HFFc6 (cell line): ENCODE measurements at regions not wholly inside any gene's neighbourhood (a gene's known extent, or its start where the extent isn't known, plus 50 kb on each side); places are given as distances from the start of the nearest gene placed in this dataset.

ENCODE experiments used
- DNase-seq: peaks from one replicate; pipeline ENCODE4 v3.0.0-alpha.2; 2018
- H3K27ac Mint-ChIP-seq: 2 replicates; pipeline ENCODE4 v1.8.0; 2020; ENCODE audit warnings: mild to moderate bottlenecking, mixed read lengths
- H3K27me3 Mint-ChIP-seq: 2 replicates; pipeline ENCODE4 v1.8.0; 2021; ENCODE audit warnings: mild to moderate bottlenecking, moderate library complexity, mixed read lengths; ENCODE audit not compliant: insufficient read depth
- H3K36me3 Mint-ChIP-seq: 2 replicates; pipeline ENCODE4 v1.8.0; 2021; ENCODE audit warnings: low read depth, mixed read lengths
- H3K4me1 Mint-ChIP-seq: 2 replicates; pipeline ENCODE4 v1.8.0; 2020; ENCODE audit warnings: low read depth, mixed read lengths
- H3K4me3 Mint-ChIP-seq: 2 replicates; pipeline ENCODE4 v1.8.0; 2020; ENCODE audit warnings: mild to moderate bottlenecking, moderate library complexity, mixed read lengths
- H3K9me3 Mint-ChIP-seq: 2 replicates; pipeline ENCODE4 v1.8.0; 2020; ENCODE audit warnings: mild to moderate bottlenecking, mixed read lengths
- TF ChIP-seq, protein P1 (sequence below): fragments of 200-600 bp; sonication (generic); IDR thresholded peaks from 2 replicates; pipeline ENCODE4 v1.5.0; 2021; ENCODE audit warnings: antibody characterized with exemption, mild to moderate bottlenecking

DNA sequence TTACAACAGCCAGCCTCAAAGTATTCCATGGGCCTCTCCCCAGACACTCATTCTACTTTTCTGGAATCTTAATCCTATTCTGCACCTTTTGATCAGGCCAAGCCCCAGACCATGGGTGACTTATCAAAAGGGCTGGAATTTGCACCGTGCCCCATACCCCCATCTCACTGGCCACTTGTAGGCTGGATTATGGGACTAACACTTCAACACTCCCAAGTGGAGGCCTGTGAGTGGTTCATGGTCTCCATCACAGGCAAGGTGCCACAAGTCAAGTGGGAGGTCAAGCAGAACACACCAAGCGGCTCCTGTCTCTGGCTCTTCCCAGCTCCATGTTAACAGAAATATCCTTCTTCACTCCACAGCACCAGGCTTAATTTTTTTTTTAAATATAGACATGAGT is 212.3 kb upstream of the HEY2 start:
- Mint-ChIP-seq H3K4me1 (no peaks in the 10 kb centered on the region), H3K27me3 (no peaks in the 10 kb centered on the region; the same call in 1 of the 2 replicates), H3K4me3 (no peak overlapping the region), H3K9me3 (peaks cover 12% of the 10 kb centered on the region), H3K36me3 (no peaks in the 10 kb centered on the region), H3K27ac (no peak overlapping the region)
- TF ChIP-seq, protein P1, sequence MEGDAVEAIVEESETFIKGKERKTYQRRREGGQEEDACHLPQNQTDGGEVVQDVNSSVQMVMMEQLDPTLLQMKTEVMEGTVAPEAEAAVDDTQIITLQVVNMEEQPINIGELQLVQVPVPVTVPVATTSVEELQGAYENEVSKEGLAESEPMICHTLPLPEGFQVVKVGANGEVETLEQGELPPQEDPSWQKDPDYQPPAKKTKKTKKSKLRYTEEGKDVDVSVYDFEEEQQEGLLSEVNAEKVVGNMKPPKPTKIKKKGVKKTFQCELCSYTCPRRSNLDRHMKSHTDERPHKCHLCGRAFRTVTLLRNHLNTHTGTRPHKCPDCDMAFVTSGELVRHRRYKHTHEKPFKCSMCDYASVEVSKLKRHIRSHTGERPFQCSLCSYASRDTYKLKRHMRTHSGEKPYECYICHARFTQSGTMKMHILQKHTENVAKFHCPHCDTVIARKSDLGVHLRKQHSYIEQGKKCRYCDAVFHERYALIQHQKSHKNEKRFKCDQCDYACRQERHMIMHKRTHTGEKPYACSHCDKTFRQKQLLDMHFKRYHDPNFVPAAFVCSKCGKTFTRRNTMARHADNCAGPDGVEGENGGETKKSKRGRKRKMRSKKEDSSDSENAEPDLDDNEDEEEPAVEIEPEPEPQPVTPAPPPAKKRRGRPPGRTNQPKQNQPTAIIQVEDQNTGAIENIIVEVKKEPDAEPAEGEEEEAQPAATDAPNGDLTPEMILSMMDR, result no peak
- no peak for DNase-seq

DNA sequence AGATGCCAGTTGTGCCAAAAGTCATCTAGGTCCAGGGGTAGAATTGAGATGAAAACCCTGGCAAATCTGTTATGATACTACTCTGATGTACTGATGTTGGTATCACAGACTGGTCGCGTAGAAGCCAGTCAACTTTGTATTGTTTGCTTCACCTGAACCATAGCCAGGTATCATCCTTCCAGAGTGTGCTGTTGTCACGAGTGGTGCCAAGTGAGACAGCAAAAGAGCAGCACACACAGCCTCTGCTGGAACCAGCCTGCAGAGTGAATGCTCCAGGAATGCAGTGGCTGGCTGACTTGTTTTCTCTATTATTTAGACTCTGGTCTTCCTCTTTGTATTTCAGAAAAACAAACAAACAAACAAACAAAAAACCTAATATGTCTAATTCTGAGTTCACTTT is 209.5 kb upstream of the HEY2 start:
- no peak for DNase-seq
- H3K4me3 Mint-ChIP-seq, result no peak overlapping the region
- no peaks in the 10 kb centered on the region for H3K4me1 Mint-ChIP-seq
- no peaks in the 10 kb centered on the region for H3K36me3 Mint-ChIP-seq
- TF ChIP-seq, protein P1, result no peak
- H3K27ac Mint-ChIP-seq, result no peak overlapping the region
- H3K27me3 Mint-ChIP-seq, result no peaks in the 10 kb centered on the region; the same call in none of the 2 replicates
- H3K9me3 Mint-ChIP-seq, result peaks cover 12% of the 10 kb centered on the region

DNA sequence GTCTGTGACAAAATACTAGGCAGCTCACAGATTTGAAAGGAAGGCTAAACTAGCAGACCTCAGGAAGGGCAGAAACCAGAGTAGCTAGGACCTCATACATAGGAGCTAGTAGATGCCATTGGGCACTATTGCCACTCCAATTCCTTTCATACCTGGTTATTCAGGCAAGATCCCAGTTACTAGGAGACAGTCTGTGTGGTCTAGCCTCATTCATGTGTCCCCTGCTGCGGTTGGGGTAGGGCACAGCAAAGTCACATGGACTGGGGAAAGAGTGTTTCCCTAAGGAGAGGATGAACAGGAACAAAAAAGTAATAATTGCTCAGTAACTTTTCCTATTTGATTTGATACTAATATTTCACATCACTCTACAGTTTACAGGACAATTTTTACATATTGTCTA is 204.6 kb upstream of the HEY2 start:
- no peak for DNase-seq
- no peak overlapping the region for H3K27ac Mint-ChIP-seq
- TF ChIP-seq, protein P1, result no peak
- no peaks in the 10 kb centered on the region; the same call in 1 of the 2 replicates for H3K27me3 Mint-ChIP-seq
- H3K4me3 Mint-ChIP-seq, result no peak overlapping the region
- no peaks in the 10 kb centered on the region for H3K36me3 Mint-ChIP-seq
- no peaks in the 10 kb centered on the region for H3K4me1 Mint-ChIP-seq
- no peaks in the 10 kb centered on the region; the same call in 1 of the 2 replicates for H3K9me3 Mint-ChIP-seq

DNA sequence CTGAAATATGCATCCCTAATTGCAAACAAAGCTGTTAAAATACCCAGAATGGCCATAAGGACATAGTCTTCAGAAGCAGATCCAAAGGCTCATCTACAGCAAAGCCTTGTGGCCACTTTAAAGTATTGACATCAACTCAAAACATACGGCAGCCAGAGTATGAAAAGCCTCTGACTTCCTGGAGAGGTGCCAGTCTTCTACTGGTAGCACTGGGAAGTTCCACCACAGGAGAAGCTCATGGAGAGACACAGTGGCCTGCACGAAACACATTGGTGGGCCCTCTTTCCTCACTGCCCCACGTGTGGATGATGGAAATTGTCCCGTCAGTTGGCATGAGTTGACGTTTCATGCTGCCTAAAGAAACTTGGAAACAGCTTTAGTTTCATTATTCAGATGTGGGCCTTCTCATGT is 202.6 kb upstream of the HEY2 start:
- H3K27ac Mint-ChIP-seq, result no peak overlapping the region
- DNase-seq, result no peak

DNA sequence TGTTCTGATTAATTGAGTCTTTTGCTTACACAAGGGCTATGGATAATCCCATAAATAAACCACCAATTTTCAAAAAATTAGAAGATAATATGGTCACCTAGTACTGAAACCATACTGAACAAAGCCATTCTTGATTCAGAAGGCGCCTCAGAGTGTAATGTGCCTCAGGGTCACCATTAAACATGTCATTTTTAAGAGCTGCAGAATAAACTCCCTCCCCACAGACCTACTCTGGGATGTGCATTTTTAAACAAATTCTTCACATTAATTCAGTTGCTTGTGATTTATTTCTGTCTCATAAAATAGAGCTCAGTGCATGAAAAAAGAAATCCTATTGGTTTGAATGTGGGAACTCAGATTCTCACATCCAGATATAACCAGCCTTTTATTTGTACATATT is 202.1 kb upstream of the HEY2 start:
- no peaks in the 10 kb centered on the region for H3K4me1 Mint-ChIP-seq
- no peaks in the 10 kb centered on the region; the same call in 1 of the 2 replicates for H3K27me3 Mint-ChIP-seq
- DNase-seq, result no peak
- TF ChIP-seq, protein P1, result no peak
- no peak overlapping the region for H3K4me3 Mint-ChIP-seq
- H3K36me3 Mint-ChIP-seq, result no peaks in the 10 kb centered on the region
- H3K9me3 Mint-ChIP-seq, result no peaks in the 10 kb centered on the region
- H3K27ac Mint-ChIP-seq, result no peak overlapping the region

More for the DNA sequence above, 202.6 kb upstream of the HEY2 start:
- Mint-ChIP-seq H3K9me3 (no peaks in the 10 kb centered on the region), H3K27me3 (no peaks in the 10 kb centered on the region; the same call in 1 of the 2 replicates), H3K4me3 (no peak overlapping the region), H3K4me1 (no peaks in the 10 kb centered on the region), H3K36me3 (no peaks in the 10 kb centered on the region)
- TF ChIP-seq, protein P1, result no peak
